ENCODE measurements at regions not wholly inside any gene's neighbourhood (a gene's known extent, or its start where the extent isn't known, plus 50 kb on each side); places are given as distances from the start of the nearest gene placed in this dataset.

DNA sequence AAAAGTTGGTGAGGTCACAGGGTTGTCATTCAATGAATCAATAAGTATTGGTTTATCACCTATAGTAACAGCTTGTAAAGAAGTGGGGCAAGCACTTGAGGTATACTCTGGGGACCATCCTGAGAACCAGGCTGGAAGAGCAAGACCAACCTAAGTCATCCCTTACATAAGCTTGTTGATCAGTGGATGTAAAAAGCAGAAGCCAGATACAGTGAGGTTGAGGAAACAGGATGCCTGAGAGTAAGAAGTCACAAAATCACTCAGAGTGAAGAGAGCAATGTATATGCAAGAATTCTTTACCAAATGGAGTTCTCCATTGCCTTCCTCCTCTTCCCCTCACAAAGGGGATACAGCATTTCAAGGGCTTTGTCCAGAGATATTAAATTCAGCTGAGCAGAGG lies 76.3 kb upstream of the PACRGL start:
- Histone ChIP-seq H3K36me3 (no peaks in the 10 kb centered on the region), H3K27me3 (no peaks in the 10 kb centered on the region), H3K4me3 (no peak overlapping the region), H3K27ac (no peak overlapping the region), H3K9me3 (no peaks in the 10 kb centered on the region), H3K4me1 (no peaks in the 10 kb centered on the region)
- no peak for DNase-seq
- TF ChIP-seq, protein P1, sequence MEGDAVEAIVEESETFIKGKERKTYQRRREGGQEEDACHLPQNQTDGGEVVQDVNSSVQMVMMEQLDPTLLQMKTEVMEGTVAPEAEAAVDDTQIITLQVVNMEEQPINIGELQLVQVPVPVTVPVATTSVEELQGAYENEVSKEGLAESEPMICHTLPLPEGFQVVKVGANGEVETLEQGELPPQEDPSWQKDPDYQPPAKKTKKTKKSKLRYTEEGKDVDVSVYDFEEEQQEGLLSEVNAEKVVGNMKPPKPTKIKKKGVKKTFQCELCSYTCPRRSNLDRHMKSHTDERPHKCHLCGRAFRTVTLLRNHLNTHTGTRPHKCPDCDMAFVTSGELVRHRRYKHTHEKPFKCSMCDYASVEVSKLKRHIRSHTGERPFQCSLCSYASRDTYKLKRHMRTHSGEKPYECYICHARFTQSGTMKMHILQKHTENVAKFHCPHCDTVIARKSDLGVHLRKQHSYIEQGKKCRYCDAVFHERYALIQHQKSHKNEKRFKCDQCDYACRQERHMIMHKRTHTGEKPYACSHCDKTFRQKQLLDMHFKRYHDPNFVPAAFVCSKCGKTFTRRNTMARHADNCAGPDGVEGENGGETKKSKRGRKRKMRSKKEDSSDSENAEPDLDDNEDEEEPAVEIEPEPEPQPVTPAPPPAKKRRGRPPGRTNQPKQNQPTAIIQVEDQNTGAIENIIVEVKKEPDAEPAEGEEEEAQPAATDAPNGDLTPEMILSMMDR (IDR thresholded peaks at IDR 0.05) = no peak
- intact Hi-C loops (cut with DNase I) = no loop called here

DNA sequence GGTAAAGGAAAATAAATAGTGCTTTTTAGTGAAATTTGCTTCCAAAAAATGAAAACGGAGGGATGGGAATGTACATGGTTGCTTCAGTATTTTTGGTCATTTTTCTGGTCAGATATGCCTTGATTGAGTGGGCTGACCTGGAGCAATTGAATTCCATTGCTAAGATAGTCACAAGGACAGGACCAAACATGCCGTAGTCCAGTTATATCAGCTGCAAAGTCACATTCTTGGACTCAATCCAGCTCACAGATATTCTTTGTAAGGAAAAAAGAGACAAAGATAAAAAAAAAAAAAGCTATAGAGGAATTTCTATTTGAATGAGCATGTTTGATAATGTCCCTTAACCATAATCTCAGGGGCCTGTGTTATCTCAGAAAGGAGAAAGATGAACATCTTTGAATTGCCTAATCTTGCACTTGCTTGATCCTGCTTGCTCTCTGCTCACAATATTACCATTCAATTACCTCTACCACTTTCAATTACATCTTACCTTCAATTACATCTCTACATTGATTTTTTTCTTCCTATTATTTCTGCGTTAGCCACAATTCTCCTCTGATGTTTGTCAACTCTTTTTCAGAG lies 75.4 kb upstream of the PACRGL start:
- H3K36me3 ChIP-seq = no peaks in the 10 kb centered on the region
- WGBS, 2 donors = 41 to 45% methylated on average over 3 of the region's 3 CpGs
- no peak for TF ChIP-seq POLR2A (IDR thresholded peaks at IDR 0.05)
- TF ChIP-seq, protein P1 (IDR thresholded peaks at IDR 0.05) = no peak
- intact Hi-C loops (cut with DNase I) = no loop called here
- H3K27ac ChIP-seq = no peak overlapping the region
- no peaks in the 10 kb centered on the region for H3K9me3 ChIP-seq
- no peaks in the 10 kb centered on the region for H3K4me1 ChIP-seq
- no peaks in the 10 kb centered on the region for H3K27me3 ChIP-seq
- no peak overlapping the region for H3K4me3 ChIP-seq
- DNase-seq = no peak

DNA sequence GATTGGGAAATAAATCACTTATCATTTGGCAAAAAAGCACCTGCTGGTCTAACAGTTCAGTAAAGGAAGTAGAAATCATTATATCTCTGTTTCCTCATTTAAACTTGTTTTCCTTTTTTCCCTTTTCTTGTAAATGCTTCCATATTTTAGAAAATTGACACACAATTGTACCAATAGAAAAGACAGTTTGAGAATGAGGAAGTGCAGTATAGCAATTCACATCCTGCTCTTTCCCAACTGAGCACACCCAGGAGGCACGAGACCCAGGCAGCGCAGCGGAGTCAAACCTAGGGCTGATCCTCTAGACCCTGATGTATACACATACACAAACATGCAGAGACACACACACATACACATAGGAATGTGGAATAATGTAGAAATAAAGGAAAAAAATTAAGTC lies 74.8 kb upstream of the PACRGL start:
- DNase-seq = no peak
- no peak for TF ChIP-seq POLR2A (IDR thresholded peaks at IDR 0.05)
- TF ChIP-seq, protein P1 (IDR thresholded peaks at IDR 0.05) = no peak
- no peaks in the 10 kb centered on the region for H3K9me3 ChIP-seq
- H3K27ac ChIP-seq = peak overlapping the region in 1 of 4 donors; percentile 6
- H3K36me3 ChIP-seq = no peaks in the 10 kb centered on the region
- H3K4me1 ChIP-seq = no peaks in the 10 kb centered on the region
- intact Hi-C loops (cut with DNase I) = no loop called here
- no peak overlapping the region for H3K4me3 ChIP-seq
- 78 to 86% methylated on average over 3 of the region's 3 CpGs for WGBS, 2 donors
- no peaks in the 10 kb centered on the region for H3K27me3 ChIP-seq

DNA sequence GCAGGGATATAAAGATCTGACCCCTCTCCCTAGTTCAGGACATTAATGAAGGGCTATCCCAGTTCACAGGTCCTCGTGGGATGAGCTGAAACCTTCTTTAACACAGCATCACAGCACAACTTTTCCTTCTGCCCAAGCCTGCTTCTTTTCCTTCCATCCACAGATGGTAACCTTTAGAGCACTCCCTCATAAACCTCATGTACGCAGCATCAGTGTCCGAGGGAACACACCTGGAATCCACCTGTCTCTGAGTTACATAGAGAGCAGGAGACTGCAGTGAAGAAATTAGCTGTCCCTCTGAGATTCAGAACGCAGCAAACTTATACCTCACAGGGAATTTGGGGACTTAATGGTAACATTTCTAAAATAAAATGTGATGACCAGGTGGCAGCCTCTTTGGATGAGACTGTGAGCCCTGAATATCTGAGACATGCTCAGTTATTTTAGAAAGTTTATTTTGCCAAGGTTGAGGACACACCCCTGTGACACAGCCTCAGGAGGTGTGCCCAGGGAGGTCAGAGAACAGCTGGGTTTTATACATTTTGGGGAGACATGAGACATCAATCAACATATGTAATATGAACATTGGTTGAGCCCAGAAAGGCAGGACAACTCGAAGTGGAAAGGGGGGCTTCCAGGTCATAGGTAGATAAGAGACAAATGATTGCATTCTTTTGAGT lies 73.8 kb upstream of the PACRGL start:
- 57 to 75% methylated on average over 4 to 5 of the region's 5 CpGs for WGBS, 2 donors
- H3K27ac ChIP-seq = no peak overlapping the region
- intact Hi-C loops (cut with DNase I) = no loop called here
- H3K36me3 ChIP-seq = no peaks in the 10 kb centered on the region
- no peaks in the 10 kb centered on the region for H3K27me3 ChIP-seq
- no peaks in the 10 kb centered on the region for H3K4me1 ChIP-seq
- TF ChIP-seq, protein P1 (IDR thresholded peaks at IDR 0.05) = no peak
- no peak for TF ChIP-seq POLR2A (IDR thresholded peaks at IDR 0.05)
- no peaks in the 10 kb centered on the region for H3K9me3 ChIP-seq
- no peak overlapping the region for H3K4me3 ChIP-seq
- no peak for DNase-seq

DNA sequence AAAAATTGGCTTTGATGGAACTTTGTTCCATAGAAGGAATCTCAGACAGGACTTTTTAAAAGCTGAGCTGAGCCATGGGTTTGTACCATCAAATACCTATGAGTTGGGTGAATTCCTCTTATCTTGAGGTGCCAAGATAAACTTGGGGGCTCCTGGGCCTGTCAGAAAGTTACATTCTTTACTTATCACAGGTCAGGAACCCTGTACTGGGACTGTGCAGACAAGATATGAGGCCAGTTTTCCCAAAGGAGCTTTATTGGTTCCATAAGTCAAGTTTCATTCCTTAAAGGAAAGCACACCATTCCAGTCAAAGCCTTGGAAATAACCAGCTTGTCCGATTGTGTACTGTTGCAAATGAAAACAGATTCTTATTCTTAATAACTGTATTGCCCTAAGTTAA lies 72.4 kb upstream of the PACRGL start:
- DNase-seq = no peak
- H3K27me3 ChIP-seq = no peaks in the 10 kb centered on the region
- H3K27ac ChIP-seq = no peak overlapping the region
- TF ChIP-seq, protein P1 (IDR thresholded peaks at IDR 0.05) = no peak
- TF ChIP-seq POLR2A (IDR thresholded peaks at IDR 0.05) = no peak
- H3K4me3 ChIP-seq = no peak overlapping the region
- no peaks in the 10 kb centered on the region for H3K9me3 ChIP-seq
- intact Hi-C loops (cut with DNase I) = no loop called here
- no peaks in the 10 kb centered on the region for H3K36me3 ChIP-seq
- 73 to 77% methylated on average over 1 of the region's 1 CpG for WGBS, 2 donors
- no peaks in the 10 kb centered on the region for H3K4me1 ChIP-seq
